Kidney epithelial cell (primary cell): ENCODE measurements at regions not wholly inside any gene's neighbourhood (a gene's known extent, or its start where the extent isn't known, plus 50 kb on each side); places are given as distances from the start of the nearest gene placed in this dataset.

Experiments used
- DNase-seq: peaks from one replicate; pipeline ENCODE4 v3.0.0-alpha.2; 2010; ENCODE audit warnings: low read depth
- H3K27me3 ChIP-seq: 2 replicates; pipeline ENCODE4 v1.6.0; 2011; ENCODE audit warnings: low read length; ENCODE audit not compliant: control insufficient read depth, insufficient read depth
- H3K36me3 ChIP-seq: 2 replicates; pipeline ENCODE4 v1.5.1; 2011; ENCODE audit warnings: low read length; ENCODE audit not compliant: control insufficient read depth, insufficient read depth
- H3K4me3 ChIP-seq: 2 replicates; pipeline ENCODE4 v1.5.1; 2011; ENCODE audit warnings: low read depth, mild to moderate bottlenecking, control low read depth, low read length
- TF ChIP-seq, protein P1 (sequence below): IDR thresholded peaks from 2 replicates; pipeline ENCODE4 v1.5.1; 2011; ENCODE audit warnings: mild to moderate bottlenecking, moderate library complexity, low read length, control low read depth, inconsistent platforms; ENCODE audit not compliant: insufficient read depth, poor library complexity, severe bottlenecking

DNA sequence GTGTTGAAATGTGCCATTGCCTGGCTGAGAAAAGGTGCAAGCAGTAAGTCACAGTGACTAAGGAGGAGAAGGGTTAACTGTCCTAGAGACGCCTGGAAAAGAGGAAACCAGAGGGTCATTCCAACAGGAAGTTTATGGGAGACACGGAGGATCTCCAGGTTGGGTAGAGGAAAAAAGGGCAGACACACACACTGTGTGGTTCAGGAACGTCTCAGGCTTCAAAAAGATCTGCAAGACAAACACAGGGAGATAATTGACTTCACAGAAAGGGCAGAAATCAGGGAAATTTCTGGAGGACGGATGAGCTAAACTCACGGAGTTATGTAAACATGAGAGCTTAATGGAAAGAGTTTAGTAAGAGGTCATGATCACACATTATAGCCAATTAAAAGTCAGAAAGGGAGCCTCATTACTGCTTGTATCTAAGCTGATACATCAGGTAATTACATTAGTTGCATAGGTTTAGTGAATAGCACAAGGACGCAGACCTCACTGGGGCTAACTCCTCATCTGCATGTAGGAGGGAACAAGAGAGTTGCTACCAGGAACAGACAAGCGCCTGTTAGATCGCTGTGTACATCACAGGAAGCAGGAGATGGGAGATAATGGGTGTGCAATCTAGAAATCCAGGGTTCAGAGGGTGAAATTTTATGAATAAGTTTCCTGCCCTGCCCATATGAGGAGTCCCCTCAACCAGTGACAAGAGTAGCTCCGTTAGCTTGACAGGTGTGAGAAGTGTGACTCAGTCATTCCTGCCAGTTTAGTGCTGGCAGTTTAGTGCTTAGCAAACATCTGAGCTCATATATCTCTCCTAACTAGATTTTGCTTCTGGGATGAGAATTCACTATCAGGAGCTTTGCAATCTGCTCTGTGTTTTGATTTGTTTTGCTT lies 96.6 kb upstream of the TNR start:
- H3K4me3 ChIP-seq = no peak overlapping the region
- TF ChIP-seq, protein P1, sequence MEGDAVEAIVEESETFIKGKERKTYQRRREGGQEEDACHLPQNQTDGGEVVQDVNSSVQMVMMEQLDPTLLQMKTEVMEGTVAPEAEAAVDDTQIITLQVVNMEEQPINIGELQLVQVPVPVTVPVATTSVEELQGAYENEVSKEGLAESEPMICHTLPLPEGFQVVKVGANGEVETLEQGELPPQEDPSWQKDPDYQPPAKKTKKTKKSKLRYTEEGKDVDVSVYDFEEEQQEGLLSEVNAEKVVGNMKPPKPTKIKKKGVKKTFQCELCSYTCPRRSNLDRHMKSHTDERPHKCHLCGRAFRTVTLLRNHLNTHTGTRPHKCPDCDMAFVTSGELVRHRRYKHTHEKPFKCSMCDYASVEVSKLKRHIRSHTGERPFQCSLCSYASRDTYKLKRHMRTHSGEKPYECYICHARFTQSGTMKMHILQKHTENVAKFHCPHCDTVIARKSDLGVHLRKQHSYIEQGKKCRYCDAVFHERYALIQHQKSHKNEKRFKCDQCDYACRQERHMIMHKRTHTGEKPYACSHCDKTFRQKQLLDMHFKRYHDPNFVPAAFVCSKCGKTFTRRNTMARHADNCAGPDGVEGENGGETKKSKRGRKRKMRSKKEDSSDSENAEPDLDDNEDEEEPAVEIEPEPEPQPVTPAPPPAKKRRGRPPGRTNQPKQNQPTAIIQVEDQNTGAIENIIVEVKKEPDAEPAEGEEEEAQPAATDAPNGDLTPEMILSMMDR = no peak
- DNase-seq = no peak
- H3K36me3 ChIP-seq = no peaks in the 10 kb centered on the region
- peaks cover 3% of the 10 kb centered on the region for H3K27me3 ChIP-seq

DNA sequence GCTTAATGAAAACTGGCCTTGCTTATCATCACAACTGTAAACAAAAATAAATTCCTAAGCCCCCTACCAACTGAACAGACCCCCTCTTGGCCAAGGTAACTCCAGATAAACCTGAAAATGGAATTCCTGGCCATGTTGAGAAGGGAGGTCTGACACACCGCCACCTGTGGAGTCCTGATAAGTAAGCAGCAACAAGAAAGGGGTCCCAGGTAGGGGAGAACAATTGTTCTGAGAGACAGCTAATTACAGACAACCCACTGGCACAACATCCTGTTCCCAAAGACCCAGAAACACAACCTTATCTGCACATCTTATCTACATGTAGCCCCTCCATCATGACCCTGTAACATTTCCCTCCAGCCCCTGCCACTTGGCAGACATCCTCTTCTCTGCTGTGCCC lies 91.2 kb upstream of the TNR start:
- no peak for DNase-seq
- no peaks in the 10 kb centered on the region for H3K27me3 ChIP-seq
- TF ChIP-seq, protein P1 = no peak
- no peak overlapping the region for H3K4me3 ChIP-seq
- H3K36me3 ChIP-seq = no peaks in the 10 kb centered on the region

GRCh38 chr1:175833951-175834350 lies 90.6 kb upstream of the TNR start:
- H3K36me3 ChIP-seq = no peaks in the 10 kb centered on the region
- H3K4me3 ChIP-seq = no peak overlapping the region
- no peaks in the 10 kb centered on the region for H3K27me3 ChIP-seq
- DNase-seq = no peak
- TF ChIP-seq, protein P1 = no peak

- Histone ChIP-seq H3K27me3 (no peaks in the 10 kb centered on the region), H3K4me3 (no peak overlapping the region), H3K36me3 (no peaks in the 10 kb centered on the region)
- TF ChIP-seq, protein P1 = no peak
- DNase-seq = no peak
These were observed 90.1 kb upstream of the TNR start for GRCh38 chr1:175833502-175833901.

GRCh38 chr1:175830500-175830899 lies 87.1 kb upstream of the TNR start:
- H3K4me3 ChIP-seq = no peak overlapping the region
- no peaks in the 10 kb centered on the region for H3K27me3 ChIP-seq
- H3K36me3 ChIP-seq = no peaks in the 10 kb centered on the region
- no peak for DNase-seq
- TF ChIP-seq, protein P1 = no peak

- H3K36me3 ChIP-seq = no peaks in the 10 kb centered on the region
- TF ChIP-seq, protein P1 = no peak
- DNase-seq = no peak
- H3K27me3 ChIP-seq = no peaks in the 10 kb centered on the region
- no peak overlapping the region for H3K4me3 ChIP-seq
These were observed 86.5 kb upstream of the TNR start for GRCh38 chr1:175829845-175830244.
